GM23338 (cell line): ENCODE measurements at regions not wholly inside any gene's neighbourhood (a gene's known extent, or its start where the extent isn't known, plus 50 kb on each side); places are given as distances from the start of the nearest gene placed in this dataset.
A peak's percentile ranks its signal among the peaks of the same experiment; 100 is the strongest.
"Not testable (repeated sequence)": the region's sequence is repeated elsewhere in the genome, so short reads cannot be mapped to it uniquely, and the experiment has no call there.

Experiments used
- ATAC-seq: fragments of 200-7000 bp; cut with Tn5 transposase; 3 replicates; pipeline ENCODE4 v1.9.1; 2020
- DNase-seq: peaks from one replicate; pipeline ENCODE4 v3.0.0-alpha.2; 2015; ENCODE audit warnings: low spot score
- H2AFZ ChIP-seq: fragments of 200-600 bp; sonication (generic); 2 replicates; pipeline ENCODE4 v1.8.0; 2016; ENCODE audit warnings: antibody characterized with exemption, mild to moderate bottlenecking, moderate library complexity
- H3F3A ChIP-seq: fragments of 200-600 bp; sonication (generic); replicated peaks from 2 replicates; pipeline ENCODE4 v1.8.0; 2017; ENCODE audit warnings: antibody characterized with exemption, mixed run types, low read depth
- H3K27ac ChIP-seq: fragments of 200-600 bp; sonication (generic); 2 replicates; pipeline ENCODE4 v1.6.1; 2016; ENCODE audit warnings: low read depth
- H3K27me3 ChIP-seq: fragments of 200-600 bp; sonication (generic); 2 replicates; pipeline ENCODE4 v1.8.0; 2016; ENCODE audit warnings: mild to moderate bottlenecking, mixed run types, moderate library complexity; ENCODE audit not compliant: insufficient read depth
- H3K36me3 ChIP-seq: fragments of 200-600 bp; sonication (generic); 2 replicates; pipeline ENCODE4 v1.8.0; 2016; ENCODE audit warnings: mild to moderate bottlenecking; ENCODE audit not compliant: insufficient read depth
- H3K4me1 ChIP-seq: fragments of 200-600 bp; sonication (generic); 2 replicates; pipeline ENCODE4 v1.8.0; 2016; ENCODE audit warnings: mild to moderate bottlenecking, moderate library complexity; ENCODE audit not compliant: insufficient read depth
- H3K4me2 ChIP-seq: fragments of 200-600 bp; sonication (generic); 2 replicates; pipeline ENCODE4 v1.7.1; 2017; ENCODE audit warnings: mixed run types
- H3K4me3 ChIP-seq: fragments of 200-600 bp; sonication (generic); 2 replicates; pipeline ENCODE4 v1.6.1; 2016; ENCODE audit warnings: mixed run types
- H3K79me2 ChIP-seq: fragments of 200-600 bp; sonication (generic); replicated peaks from 2 replicates; pipeline ENCODE4 v1.8.0; 2017; ENCODE audit warnings: mild to moderate bottlenecking; ENCODE audit not compliant: insufficient read depth
- H3K9me2 ChIP-seq: fragments of 200-600 bp; sonication (generic); 2 replicates; pipeline ENCODE4 v1.8.0; 2017; ENCODE audit not compliant: insufficient read depth
- H4K20me1 ChIP-seq: fragments of 200-600 bp; sonication (generic); replicated peaks from 2 replicates; pipeline ENCODE4 v1.8.0; 2017; ENCODE audit warnings: mild to moderate bottlenecking; ENCODE audit not compliant: insufficient read depth
- H3K27ac Mint-ChIP-seq: 2 replicates; pipeline ENCODE4 v1.8.0; 2020; ENCODE audit warnings: inconsistent platforms, mild to moderate bottlenecking, moderate library complexity, mixed read lengths
- H3K27me3 Mint-ChIP-seq: 3 replicates; pipeline ENCODE4 v1.8.0; 2022; ENCODE audit warnings: low read depth, mild to moderate bottlenecking, moderate library complexity, mixed read lengths, inconsistent platforms; ENCODE audit not compliant: insufficient read depth, poor library complexity
- H3K36me3 Mint-ChIP-seq: 3 replicates; pipeline ENCODE4 v1.8.0; 2021; ENCODE audit warnings: low read depth, mild to moderate bottlenecking, inconsistent platforms, moderate library complexity, mixed read lengths
- H3K4me1 Mint-ChIP-seq: 3 replicates; pipeline ENCODE4 v1.8.0; 2020; ENCODE audit warnings: mild to moderate bottlenecking, inconsistent platforms, mixed read lengths
- H3K4me3 Mint-ChIP-seq: 3 replicates; pipeline ENCODE4 v1.8.0; 2021; ENCODE audit warnings: moderate library complexity, mild to moderate bottlenecking, inconsistent platforms, mixed read lengths
- H3K9me3 Mint-ChIP-seq: 3 replicates; pipeline ENCODE4 v1.8.0; 2020; ENCODE audit warnings: moderate library complexity, mild to moderate bottlenecking, inconsistent platforms, mixed read lengths
- JUNB ChIP-seq: IDR thresholded peaks from one replicate; pipeline ENCODE4 v1.6.1; 2016; ENCODE audit warnings: antibody characterized with exemption; ENCODE audit not compliant: unreplicated experiment
- POLR2AphosphoS5 ChIP-seq: IDR thresholded peaks from 2 replicates; pipeline ENCODE4 v1.6.1; 2016; ENCODE audit warnings: antibody characterized with exemption, low read depth
- REST ChIP-seq: IDR thresholded peaks from one replicate; pipeline ENCODE4 v1.6.1; 2018; ENCODE audit warnings: antibody characterized with exemption; ENCODE audit not compliant: unreplicated experiment
- STAT1 ChIP-seq: IDR thresholded peaks from one replicate; pipeline ENCODE4 v1.6.1; 2016; ENCODE audit warnings: antibody characterized with exemption; ENCODE audit not compliant: unreplicated experiment
- ZNF331 ChIP-seq: fragments of 250-450 bp; sonication (Bioruptor Pico); IDR thresholded peaks from 2 replicates; pipeline ENCODE4 v1.5.0; 2020; ENCODE audit warnings: low read depth, mild to moderate bottlenecking, moderate library complexity
- ZNF462 ChIP-seq: fragments of 250-450 bp; sonication (Bioruptor Pico); IDR thresholded peaks from 2 replicates; pipeline ENCODE4 v1.5.0; 2020; ENCODE audit warnings: mild to moderate bottlenecking, moderate library complexity

GRCh38 chr4:147246528-147246927 lies 234.4 kb upstream of the EDNRA start:
- not testable (repeated sequence) for H3K27ac Mint-ChIP-seq, ATAC-seq, H3K4me2 ChIP-seq, H3K9me2 ChIP-seq, DNase-seq, H3K9me3 Mint-ChIP-seq, H3K79me2 ChIP-seq, H3K36me3 ChIP-seq, H3K4me1 ChIP-seq, H4K20me1 ChIP-seq, H3F3A ChIP-seq, H3K4me3 Mint-ChIP-seq, H3K27ac ChIP-seq, H3K27me3 ChIP-seq, H3K36me3 Mint-ChIP-seq, H3K27me3 Mint-ChIP-seq, H3K4me3 ChIP-seq, H3K4me1 Mint-ChIP-seq, H2AFZ ChIP-seq

GRCh38 chr4:147247579-147247978 lies 233.3 kb upstream of the EDNRA start:
- Histone ChIP-seq H3K36me3 (no peaks in the 10 kb centered on the region), H3F3A (no peaks in the 10 kb centered on the region), H3K27me3 (no peaks in the 10 kb centered on the region), H3K4me1 (no peaks in the 10 kb centered on the region), H3K4me2 (no peak overlapping the region), H3K9me2 (no peaks in the 10 kb centered on the region), H2AFZ (0 out of 2 replicates have a peak overlapping the region, but pooled peaks have one; percentile 6), H3K79me2 (no peaks in the 10 kb centered on the region), H3K27ac (no peak overlapping the region), H4K20me1 (no peaks in the 10 kb centered on the region), H3K4me3 (no peak overlapping the region)
- no peak overlapping the region; the same call in 1 of the 2 replicates for H3K27ac Mint-ChIP-seq
- DNase-seq: peak; percentile 5
- H3K4me1 Mint-ChIP-seq: peaks cover 5% of the 10 kb centered on the region; the same call in 2 of the 3 replicates
- no peak overlapping the region for H3K4me3 Mint-ChIP-seq
- ATAC-seq: no peak
- peaks cover 1% of the 10 kb centered on the region for H3K27me3 Mint-ChIP-seq
- no peak for TF ChIP-seq REST
- no peak for TF ChIP-seq JUNB
- no peak for TF ChIP-seq STAT1
- no peak for TF ChIP-seq POLR2AphosphoS5
- no peak for TF ChIP-seq ZNF462
- TF ChIP-seq ZNF331: no peak
- no peaks in the 10 kb centered on the region; the same call in 2 of the 3 replicates for H3K9me3 Mint-ChIP-seq
- no peaks in the 10 kb centered on the region for H3K36me3 Mint-ChIP-seq
